ENCODE measurements at regions not wholly inside any gene's neighbourhood (a gene's known extent, or its start where the extent isn't known, plus 50 kb on each side); places are given as distances from the start of the nearest gene placed in this dataset.

DNA sequence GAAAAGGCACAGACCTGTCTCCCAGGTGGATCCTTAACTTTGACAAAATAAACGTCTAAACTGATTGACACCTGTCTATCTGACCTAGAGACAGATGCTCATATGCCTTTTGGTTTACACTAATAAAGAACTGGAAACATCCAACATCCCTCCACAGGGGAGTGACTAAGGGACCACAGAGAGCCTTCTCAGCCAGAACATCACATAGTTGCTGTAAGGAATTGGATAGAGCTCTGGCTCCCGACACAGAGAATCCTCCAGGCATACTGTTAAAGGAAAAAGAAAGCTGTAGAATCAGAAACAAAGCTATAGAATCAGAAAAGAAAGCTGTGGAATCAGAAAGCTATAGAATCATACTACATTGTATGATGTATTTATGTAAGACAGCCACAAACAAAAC lies 258.8 kb downstream of the STK31 start:
- no peak for DNase-seq (ENCODE audit: extremely low read depth, insufficient read length)
- Histone ChIP-seq H3K27me3 (replicated peaks; ENCODE audit: control insufficient read depth, insufficient read depth, low read length) (no peaks in the 10 kb centered on the region; the same call in 1 of the 2 replicates), H3K4me3 (replicated peaks; ENCODE audit: low read depth, low read length) (no peak overlapping the region), H3K36me3 (ENCODE audit: control insufficient read depth, insufficient read depth, low read length) (no peaks in the 10 kb centered on the region)
- TF ChIP-seq, protein P1, sequence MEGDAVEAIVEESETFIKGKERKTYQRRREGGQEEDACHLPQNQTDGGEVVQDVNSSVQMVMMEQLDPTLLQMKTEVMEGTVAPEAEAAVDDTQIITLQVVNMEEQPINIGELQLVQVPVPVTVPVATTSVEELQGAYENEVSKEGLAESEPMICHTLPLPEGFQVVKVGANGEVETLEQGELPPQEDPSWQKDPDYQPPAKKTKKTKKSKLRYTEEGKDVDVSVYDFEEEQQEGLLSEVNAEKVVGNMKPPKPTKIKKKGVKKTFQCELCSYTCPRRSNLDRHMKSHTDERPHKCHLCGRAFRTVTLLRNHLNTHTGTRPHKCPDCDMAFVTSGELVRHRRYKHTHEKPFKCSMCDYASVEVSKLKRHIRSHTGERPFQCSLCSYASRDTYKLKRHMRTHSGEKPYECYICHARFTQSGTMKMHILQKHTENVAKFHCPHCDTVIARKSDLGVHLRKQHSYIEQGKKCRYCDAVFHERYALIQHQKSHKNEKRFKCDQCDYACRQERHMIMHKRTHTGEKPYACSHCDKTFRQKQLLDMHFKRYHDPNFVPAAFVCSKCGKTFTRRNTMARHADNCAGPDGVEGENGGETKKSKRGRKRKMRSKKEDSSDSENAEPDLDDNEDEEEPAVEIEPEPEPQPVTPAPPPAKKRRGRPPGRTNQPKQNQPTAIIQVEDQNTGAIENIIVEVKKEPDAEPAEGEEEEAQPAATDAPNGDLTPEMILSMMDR (IDR thresholded peaks at IDR 0.05; ENCODE audit: insufficient read depth, low read length, poor library complexity, severe bottlenecking), result no peak

DNA sequence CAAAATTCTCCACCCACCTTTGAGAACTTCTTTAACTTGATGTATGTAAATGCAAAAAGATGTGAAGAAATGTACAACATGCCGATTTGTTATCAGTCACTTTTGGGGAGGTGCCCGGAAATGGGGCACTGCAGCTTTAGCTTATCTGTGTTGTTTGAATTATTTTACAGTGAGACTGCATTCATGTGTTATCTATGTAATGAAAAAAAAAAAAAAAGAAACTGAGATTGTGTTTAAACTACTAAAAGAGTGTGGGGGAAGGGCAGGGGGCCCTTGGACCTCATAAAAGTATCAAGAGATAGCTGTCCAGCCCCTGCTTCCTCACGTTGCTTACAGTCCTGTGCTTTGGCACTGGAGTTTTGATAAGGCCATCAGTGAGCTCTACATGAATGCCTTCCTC lies 259.4 kb downstream of the STK31 start:
- TF ChIP-seq, protein P1 (IDR thresholded peaks at IDR 0.05; ENCODE audit: insufficient read depth, low read length, poor library complexity, severe bottlenecking), result no peak

DNA sequence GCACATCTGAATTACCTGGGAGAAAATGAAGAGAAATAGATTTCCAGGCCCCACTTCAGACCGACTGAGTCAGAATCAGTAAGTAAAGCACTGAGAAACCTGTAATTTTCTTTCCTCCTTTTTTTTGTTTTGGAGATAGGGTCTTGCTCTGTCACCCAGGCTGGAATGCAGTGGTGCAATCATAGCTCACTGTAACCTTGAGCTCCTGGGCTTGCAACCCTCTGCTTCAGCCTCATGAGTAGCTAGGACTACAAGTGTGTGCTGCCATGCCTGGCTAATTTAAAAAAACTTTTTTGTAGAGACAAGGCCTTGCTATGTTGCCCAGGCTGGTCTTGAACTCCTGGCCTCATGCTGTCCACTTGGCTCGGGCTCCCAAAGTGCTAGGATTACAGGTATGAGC lies 260.2 kb downstream of the STK31 start:
- no peak overlapping the region for H3K4me3 ChIP-seq (replicated peaks; ENCODE audit: low read depth, low read length)
- DNase-seq (ENCODE audit: extremely low read depth, insufficient read length), result no peak

More for the DNA sequence above, 259.4 kb downstream of the STK31 start:
- Histone ChIP-seq H3K36me3 (ENCODE audit: control insufficient read depth, insufficient read depth, low read length) (no peaks in the 10 kb centered on the region), H3K27me3 (replicated peaks; ENCODE audit: control insufficient read depth, insufficient read depth, low read length) (no peaks in the 10 kb centered on the region; the same call in 1 of the 2 replicates), H3K4me3 (replicated peaks; ENCODE audit: low read depth, low read length) (no peak overlapping the region)
- no peak for DNase-seq (ENCODE audit: extremely low read depth, insufficient read length)

DNA sequence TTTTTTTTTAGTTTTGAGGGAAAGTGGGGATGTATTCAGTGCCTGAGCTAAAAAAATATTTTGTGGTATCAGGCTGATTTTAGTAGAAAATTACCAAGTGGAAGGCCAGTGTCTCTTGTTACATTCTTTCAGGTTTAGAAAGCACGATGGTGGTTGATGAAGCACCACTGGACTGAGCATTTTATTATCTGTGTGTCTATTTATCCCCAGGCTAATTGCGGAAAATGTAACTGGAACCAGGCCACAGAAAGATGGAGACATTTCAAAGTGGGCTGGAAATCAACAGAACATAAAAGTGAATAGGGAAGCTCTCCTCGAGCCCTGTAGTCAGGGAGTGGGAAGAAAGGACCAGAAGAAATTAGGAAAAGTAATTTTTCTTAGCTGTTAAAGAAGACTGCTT lies 261.0 kb downstream of the STK31 start:
- DNase-seq (ENCODE audit: extremely low read depth, insufficient read length), result no peak
- Histone ChIP-seq H3K36me3 (ENCODE audit: control insufficient read depth, insufficient read depth, low read length) (no peaks in the 10 kb centered on the region), H3K27me3 (replicated peaks; ENCODE audit: control insufficient read depth, insufficient read depth, low read length) (no peaks in the 10 kb centered on the region), H3K4me3 (replicated peaks; ENCODE audit: low read depth, low read length) (no peak overlapping the region)
- TF ChIP-seq, protein P1 (IDR thresholded peaks at IDR 0.05; ENCODE audit: insufficient read depth, low read length, poor library complexity, severe bottlenecking), result no peak

More for the DNA sequence above, 260.2 kb downstream of the STK31 start:
- Histone ChIP-seq H3K36me3 (ENCODE audit: control insufficient read depth, insufficient read depth, low read length) (no peaks in the 10 kb centered on the region), H3K27me3 (replicated peaks; ENCODE audit: control insufficient read depth, insufficient read depth, low read length) (no peaks in the 10 kb centered on the region; the same call in 1 of the 2 replicates)
- TF ChIP-seq, protein P1 (IDR thresholded peaks at IDR 0.05; ENCODE audit: insufficient read depth, low read length, poor library complexity, severe bottlenecking), result no peak

DNA sequence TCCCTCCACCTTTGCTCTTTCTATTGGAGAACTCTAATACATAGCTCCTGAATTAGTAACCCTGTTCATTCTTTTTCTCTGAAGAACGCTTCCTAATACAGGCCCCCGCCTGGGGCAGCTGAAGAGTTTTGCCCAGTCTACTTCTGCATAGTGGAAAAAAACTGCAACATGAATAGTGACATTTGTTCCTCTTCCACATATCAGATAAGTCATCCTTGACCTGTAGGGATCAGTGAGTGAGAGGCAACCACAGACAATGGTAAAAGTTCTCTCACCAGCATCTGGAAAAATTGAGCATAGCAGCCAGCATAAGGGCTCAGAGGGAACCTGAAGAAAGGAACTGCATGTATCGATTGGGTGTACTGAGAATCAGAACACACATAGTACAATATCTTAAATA lies 262.0 kb downstream of the STK31 start:
- TF ChIP-seq, protein P1 (IDR thresholded peaks at IDR 0.05; ENCODE audit: insufficient read depth, low read length, poor library complexity, severe bottlenecking), result no peak

DNA sequence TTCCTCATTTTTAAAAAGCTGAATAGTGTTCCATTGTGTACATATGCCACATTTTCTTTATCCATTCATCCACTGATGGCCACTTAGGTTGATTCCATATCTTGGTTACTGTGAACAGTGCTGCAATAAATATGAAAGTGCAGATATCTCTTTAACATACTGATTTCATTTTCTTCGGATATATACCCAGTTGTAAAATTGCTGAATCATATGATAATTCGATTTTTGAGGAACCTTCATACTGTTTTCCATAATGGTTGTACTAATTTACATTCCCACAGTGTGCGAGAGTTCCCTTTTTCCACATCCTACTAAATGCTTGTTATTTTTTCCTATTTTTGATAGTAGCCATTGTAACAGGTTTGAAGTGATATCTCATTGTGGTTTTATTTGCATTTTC lies 263.2 kb downstream of the STK31 start:
- H3K27me3 ChIP-seq (replicated peaks; ENCODE audit: control insufficient read depth, insufficient read depth, low read length), result no peaks in the 10 kb centered on the region
- no peak for DNase-seq (ENCODE audit: extremely low read depth, insufficient read length)
- no peak overlapping the region for H3K4me3 ChIP-seq (replicated peaks; ENCODE audit: low read depth, low read length)
- TF ChIP-seq, protein P1 (IDR thresholded peaks at IDR 0.05; ENCODE audit: insufficient read depth, low read length, poor library complexity, severe bottlenecking), result no peak
- H3K36me3 ChIP-seq (ENCODE audit: control insufficient read depth, insufficient read depth, low read length), result no peaks in the 10 kb centered on the region

More for the DNA sequence above, 262.0 kb downstream of the STK31 start:
- Histone ChIP-seq H3K4me3 (replicated peaks; ENCODE audit: low read depth, low read length) (no peak overlapping the region), H3K36me3 (ENCODE audit: control insufficient read depth, insufficient read depth, low read length) (no peaks in the 10 kb centered on the region), H3K27me3 (replicated peaks; ENCODE audit: control insufficient read depth, insufficient read depth, low read length) (no peaks in the 10 kb centered on the region)
- DNase-seq (ENCODE audit: extremely low read depth, insufficient read length), result no peak

All from GM06990 (cell line).